Epithelial cell of prostate (primary cell): ENCODE measurements at regions not wholly inside any gene's neighbourhood (a gene's known extent, or its start where the extent isn't known, plus 50 kb on each side); places are given as distances from the start of the nearest gene placed in this dataset.
"Not testable (repeated sequence)": the region's sequence is repeated elsewhere in the genome, so short reads cannot be mapped to it uniquely, and the experiment has no call there.

Source experiments
- DNase-seq: peaks from one replicate; pipeline ENCODE4 v3.0.0-alpha.2; 2011; ENCODE audit warnings: low read depth, low spot score
- H3K27ac ChIP-seq: fragments of 450-650 bp; 2 replicates; pipeline ENCODE4 v1.5.1; 2017; ENCODE audit warnings: mild to moderate bottlenecking

DNA sequence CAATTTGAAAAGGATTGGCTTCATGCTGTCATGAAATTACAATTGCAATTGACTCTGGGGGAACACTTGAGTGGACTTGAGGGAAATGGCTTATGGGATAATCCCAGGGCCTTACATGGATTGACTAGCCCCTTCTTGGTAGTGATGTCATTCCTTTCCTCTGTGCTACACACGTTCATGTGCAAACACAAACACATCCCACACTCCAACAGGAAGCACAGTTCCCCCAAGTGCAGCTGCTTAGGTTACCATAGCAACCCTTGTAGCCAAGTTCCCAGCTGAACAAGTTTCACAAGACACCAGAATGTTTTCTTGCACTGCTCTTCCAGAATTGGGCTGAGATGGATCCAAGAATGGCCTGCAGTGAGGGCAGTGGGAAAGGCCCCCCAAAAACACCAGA is 217.0 kb downstream of the ZNF621 start:
- no peak for DNase-seq
- no peak overlapping the region for H3K27ac ChIP-seq

- no peak for DNase-seq
- H3K27ac ChIP-seq, result no peak overlapping the region
Observed at GRCh38 chr3:40745381-40746106, 220.8 kb downstream of the ZNF621 start.

GRCh38 chr3:40751666-40752065 is 226.9 kb downstream of the ZNF621 start:
- H3K27ac ChIP-seq, result no peak overlapping the region
- DNase-seq, result no peak

- no peak for DNase-seq
- H3K27ac ChIP-seq, result no peak overlapping the region
Observed at GRCh38 chr3:40752492-40752891, 227.7 kb downstream of the ZNF621 start.

DNA sequence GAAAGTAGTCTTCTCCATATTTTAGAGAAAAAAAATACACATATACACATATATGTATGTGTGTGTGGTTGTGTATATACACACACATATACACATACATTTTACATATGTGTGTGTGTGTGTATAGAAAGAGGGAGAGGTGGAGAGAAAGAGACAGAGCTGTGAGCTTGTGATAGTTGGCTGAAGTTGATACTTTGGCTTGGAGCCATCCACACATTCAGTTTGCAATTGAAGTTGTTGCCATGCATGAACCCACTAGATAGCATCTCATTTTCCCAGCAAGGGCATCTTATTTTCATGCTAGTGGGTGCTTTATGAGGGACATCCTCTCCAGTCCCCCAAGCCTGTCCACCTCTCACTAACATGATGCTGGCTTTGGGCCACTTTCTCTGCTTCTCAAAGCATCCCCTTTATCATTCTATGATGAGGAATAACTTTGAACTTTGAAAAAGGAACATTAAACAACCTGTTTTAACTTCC is 228.6 kb downstream of the ZNF621 start:
- no peak for DNase-seq
- no peak overlapping the region for H3K27ac ChIP-seq

- DNase-seq, result no peak
- H3K27ac ChIP-seq, result no peak overlapping the region
Observed at GRCh38 chr3:40753951-40754350, 229.2 kb downstream of the ZNF621 start.

GRCh38 chr3:40754994-40755393 is 230.2 kb downstream of the ZNF621 start:
- no peak for DNase-seq
- H3K27ac ChIP-seq, result no peak overlapping the region

DNA sequence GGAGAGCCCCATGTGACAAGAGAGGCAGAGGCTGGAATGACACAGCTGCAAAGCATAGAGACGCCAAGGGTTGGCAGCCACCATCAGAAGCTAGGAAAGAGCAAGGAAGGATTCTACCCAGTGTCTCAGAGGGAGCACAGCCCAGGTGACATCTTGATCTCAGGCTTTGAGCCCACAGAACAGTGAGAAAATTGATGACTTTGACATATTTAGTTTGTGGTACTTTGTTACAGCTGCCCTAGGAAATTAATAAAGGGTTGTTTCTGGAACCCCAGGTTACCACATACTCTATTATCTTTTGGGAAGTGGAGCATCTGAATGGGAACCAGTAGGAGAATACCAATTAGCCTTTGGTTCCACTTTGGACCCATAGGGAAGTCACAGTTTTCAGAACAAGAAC is 231.7 kb downstream of the ZNF621 start:
- DNase-seq, result no peak

GRCh38 chr3:40762771-40763170 is 238.0 kb downstream of the ZNF621 start:
- H3K27ac ChIP-seq, DNase-seq: not testable (repeated sequence)

More for the DNA sequence above, 231.7 kb downstream of the ZNF621 start:
- H3K27ac ChIP-seq, result no peak overlapping the region

GRCh38 chr3:40763807-40764206 is 239.0 kb downstream of the ZNF621 start:
- no peak for DNase-seq
- H3K27ac ChIP-seq, result no peak overlapping the region

DNA sequence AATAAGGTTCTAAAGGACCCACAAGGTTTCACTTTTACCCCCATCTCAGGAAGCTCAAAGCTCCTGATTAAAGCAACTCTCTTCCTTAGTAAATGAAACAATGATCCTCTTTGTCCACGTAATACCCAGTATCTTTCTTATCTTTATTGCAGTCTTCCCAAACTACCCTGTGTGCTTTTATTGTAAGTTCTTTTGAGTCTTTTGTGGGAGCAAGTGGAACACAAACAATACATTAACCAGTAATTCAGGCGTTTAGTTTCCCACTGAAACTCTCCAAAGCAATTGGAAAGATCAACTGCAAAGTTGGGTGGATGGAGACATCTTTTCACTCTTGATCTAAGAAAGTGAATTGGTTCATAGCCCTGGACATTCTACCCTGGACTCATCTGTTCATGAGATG is 240.0 kb downstream of the ZNF621 start:
- H3K27ac ChIP-seq, result no peak overlapping the region
- no peak for DNase-seq

DNA sequence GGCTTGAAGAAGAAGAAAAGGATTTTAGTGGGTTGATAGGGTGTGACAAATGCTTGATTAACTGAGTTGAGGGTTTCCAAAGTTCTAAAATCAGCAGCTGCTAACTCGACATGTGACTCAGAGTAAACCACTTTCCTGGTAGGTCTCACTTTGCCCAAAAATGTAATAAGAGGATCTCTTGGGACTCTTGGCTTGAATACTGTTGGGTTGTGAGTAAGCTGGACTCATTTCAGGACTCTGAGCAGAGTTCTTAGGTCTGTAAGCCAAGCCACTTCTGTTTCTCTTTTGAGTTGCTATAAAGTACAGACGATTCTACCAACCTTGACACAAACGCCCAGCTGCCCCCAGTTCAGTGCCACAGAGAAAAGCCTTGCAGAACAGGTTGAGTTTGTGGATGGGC is 241.1 kb downstream of the ZNF621 start:
- no peak for DNase-seq
- H3K27ac ChIP-seq, result no peak overlapping the region

DNA sequence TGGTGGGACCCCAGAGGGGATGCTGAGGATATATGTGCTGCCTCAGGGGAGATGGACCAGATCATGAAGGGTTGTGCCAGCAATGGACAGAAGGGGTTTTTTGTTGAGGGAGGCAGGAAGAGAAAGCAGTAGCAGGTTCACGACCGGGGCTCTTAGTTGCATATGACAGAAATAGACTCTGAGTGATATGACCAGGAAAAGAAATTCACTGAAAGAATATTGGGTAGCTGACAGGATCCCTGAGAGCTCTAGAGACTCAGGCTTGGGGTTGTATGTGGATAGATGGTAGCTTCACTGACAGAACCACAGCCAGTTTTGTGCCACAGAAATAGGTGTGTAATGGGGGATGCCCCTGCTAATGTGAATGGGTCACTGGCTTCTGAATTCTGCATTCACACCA is 241.6 kb downstream of the ZNF621 start:
- no peak overlapping the region for H3K27ac ChIP-seq
- DNase-seq, result no peak

- no peak overlapping the region for H3K27ac ChIP-seq
- DNase-seq, result no peak
Observed at GRCh38 chr3:40768046-40768445, 243.3 kb downstream of the ZNF621 start.

- DNase-seq, result peak; percentile 43
- no peak overlapping the region for H3K27ac ChIP-seq
Observed at GRCh38 chr3:40768536-40768935, 243.8 kb downstream of the ZNF621 start.

GRCh38 chr3:40770061-40770460 is 245.3 kb downstream of the ZNF621 start:
- no peak for DNase-seq
- no peak overlapping the region for H3K27ac ChIP-seq

DNA sequence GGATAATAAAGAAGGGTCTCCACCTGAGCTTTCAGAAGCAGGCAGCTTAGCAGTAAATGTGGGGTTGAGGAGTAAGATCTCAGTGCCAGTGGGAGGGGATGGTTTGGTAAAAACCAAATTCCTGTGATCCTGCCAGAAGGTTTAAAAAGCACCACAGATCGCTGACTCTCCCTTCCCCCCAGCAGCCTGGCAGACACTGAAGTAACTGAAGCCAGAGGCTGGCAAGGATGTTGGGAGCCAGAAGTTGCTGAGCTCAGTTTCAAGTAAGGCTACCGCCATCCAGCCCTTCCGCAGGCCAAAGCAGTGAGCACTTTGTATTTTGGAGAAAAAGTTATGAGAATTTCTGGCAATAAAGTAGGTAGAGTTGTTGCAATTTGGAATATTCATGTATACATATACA is 246.4 kb downstream of the ZNF621 start:
- no peak overlapping the region for H3K27ac ChIP-seq
- no peak for DNase-seq

DNA sequence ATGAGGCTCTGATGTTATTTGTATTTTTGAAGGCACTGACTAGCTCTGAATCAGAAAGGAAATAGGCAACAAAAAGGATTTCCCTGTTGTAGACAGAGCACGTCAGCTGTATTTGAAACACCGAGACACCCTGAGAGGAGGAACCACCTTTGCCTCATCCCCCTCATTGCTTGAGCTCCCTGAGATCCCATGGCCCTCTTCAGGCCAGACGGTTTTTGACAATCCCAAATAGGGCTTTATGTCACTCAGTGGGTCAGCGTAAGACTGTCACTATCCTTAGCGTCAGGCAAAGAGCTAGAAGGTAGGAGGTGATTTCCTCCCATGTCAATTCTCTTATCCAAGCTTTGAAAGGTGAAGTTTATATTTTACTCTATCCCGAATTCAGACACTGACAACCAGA is 254.3 kb downstream of the ZNF621 start:
- DNase-seq, result no peak
- H3K27ac ChIP-seq, result no peak overlapping the region

DNA sequence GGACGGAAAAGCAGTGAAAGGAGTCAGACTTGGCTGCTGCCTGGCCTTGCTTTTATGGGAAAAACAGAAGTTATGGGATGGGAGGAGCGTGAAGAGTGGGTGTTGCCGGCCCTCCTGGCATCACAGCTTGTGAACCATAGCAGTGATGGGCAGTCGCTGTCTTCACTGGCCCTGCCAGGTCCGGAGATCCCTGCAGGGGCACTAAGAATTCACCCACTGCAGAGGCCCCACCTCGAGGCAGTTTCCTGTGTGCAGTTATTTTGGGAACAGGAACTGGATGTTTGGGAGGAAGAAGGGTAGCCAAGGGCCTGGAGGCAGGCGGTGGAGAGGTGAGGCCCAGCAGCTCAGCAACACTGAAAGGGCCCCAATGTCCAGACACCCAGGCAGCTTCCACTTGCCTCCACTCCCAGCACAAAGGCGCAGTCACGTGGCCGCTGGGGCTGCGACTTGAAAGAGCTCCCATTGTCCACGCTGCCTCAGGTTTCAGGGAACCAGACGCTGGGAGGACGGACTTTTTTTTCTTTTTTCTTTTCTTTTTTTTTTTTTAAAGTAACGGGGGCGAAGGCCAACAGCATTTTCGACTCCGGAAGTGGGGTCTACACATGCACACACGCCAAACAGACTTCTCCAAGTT is 255.6 kb downstream of the ZNF621 start:
- no peak for DNase-seq
- peak overlapping the region; percentile 71 for H3K27ac ChIP-seq

DNA sequence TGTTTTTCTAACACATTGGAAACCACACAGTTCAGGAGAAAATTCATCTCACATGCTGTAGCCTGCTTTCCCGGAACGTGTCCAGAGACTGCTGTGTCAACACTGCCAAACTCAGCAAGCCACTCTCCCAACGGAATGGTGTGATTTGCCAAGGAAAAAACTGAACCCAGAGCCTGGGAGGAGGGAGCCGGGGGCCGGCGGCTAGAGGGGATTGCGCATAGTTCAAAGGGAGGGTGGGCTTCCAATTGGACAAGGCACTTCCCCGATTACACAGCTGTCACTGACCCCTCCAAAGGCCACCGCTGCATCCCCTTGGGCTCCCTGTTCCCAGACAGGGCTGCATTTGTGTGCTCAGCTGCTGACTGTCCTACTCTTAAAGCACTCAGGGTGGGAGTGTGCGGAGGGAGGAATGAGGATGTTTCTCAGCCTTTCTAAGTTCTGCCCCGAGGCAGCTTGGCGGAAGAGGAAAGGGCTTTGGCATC is 256.2 kb downstream of the ZNF621 start:
- peak overlapping the region; percentile 71 for H3K27ac ChIP-seq
- DNase-seq, result no peak

DNA sequence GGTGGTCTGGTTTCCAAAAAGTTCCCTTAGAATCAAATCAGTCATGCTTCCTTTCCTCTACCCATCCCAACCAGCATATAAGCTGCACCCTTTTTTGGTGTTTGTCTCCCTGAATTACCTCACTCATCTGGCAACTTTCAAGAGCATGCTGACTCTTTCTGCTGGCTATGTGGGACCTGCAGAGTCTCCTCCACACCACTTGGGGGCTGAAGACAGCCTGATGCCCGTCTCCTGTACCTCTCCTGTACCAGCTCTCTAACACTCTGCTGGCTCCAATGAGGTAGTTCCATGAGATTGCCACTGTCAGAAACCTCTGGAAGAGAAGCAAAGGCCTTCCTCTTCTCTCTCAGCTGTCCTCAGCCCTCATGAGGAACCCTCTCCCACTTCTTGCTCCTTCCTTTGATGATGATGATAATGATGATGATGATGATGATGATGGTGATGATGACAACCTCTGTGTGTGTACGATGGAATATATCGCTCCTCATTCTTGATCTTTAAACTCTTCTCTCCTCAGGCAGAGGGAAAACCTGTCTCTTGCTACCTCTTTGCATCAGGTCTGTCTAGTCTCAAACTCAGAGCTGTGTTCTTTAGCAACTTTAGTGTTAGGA is 257.5 kb downstream of the ZNF621 start:
- H3K27ac ChIP-seq, result no peak overlapping the region
- no peak for DNase-seq
